Endothelial cell of umbilical vein (primary cell): ENCODE measurements at regions not wholly inside any gene's neighbourhood (a gene's known extent, or its start where the extent isn't known, plus 50 kb on each side); places are given as distances from the start of the nearest gene placed in this dataset.

ENCODE experiments used
- BruUV-seq: library from RNA; stranded (reverse); fragments of 400-500 nt; replicated peaks from 2 replicates; lab custom pipeline; 2021; lab: Mats Ljungman, UMichigan
- CTCF ChIA-PET: fragments of 300-600, 350-600 bp; sonication (Branson Sonifier 250); formaldehyde crosslinking; loops from one replicate; lab custom pipeline; 2021; ENCODE audit warnings: antibody characterized with exemption, inconsistent platforms; lab: Charles Lee
- POLR2A ChIA-PET: fragments of 300-600, 350-600 bp; sonication (Branson Sonifier 250); formaldehyde crosslinking; loops from one replicate; lab custom pipeline; 2021; ENCODE audit warnings: antibody characterized with exemption, inconsistent platforms; lab: Charles Lee
- DNase-seq: peaks from one replicate; pipeline ENCODE4 v3.0.0-alpha.2; 2011; ENCODE audit warnings: low read depth, low spot score
- FAIRE-seq: peaks from 2 replicates; lab custom pipeline; 2011; peaks lifted over from hg19 to GRCh38; lab: Jason Lieb, UNC
- H2AFZ ChIP-seq: 2 replicates; pipeline ENCODE4 v1.6.0; 2012; ENCODE audit warnings: low read depth, low read length, control low read depth, inconsistent platforms
- H3K27ac ChIP-seq: 2 replicates; pipeline ENCODE4 v1.5.1; 2011; ENCODE audit warnings: low read depth, mild to moderate bottlenecking, control low read depth, low read length, moderate library complexity; ENCODE audit not compliant: insufficient read depth
- H3K27me3 ChIP-seq, 2 experiments: 2 replicates each; pipeline versions ENCODE4 v1.6.0 to v1.6.1; 2011; ENCODE audit warnings: low read length in 2 of 2, mixed read lengths in 1 of 2; ENCODE audit not compliant: control insufficient read depth in 2 of 2, insufficient read depth in 2 of 2
- H3K36me3 ChIP-seq, 2 experiments: 2 replicates in 1 of 2; 3 replicates in 1 of 2; pipeline ENCODE4 v1.5.1; 2011; ENCODE audit warnings: low read length in 2 of 2, mild to moderate bottlenecking in 1 of 2, moderate library complexity in 1 of 2; ENCODE audit not compliant: control insufficient read depth in 2 of 2, insufficient read depth in 2 of 2; ENCODE audit errors: extremely low read depth in 1 of 2
- H3K4me1 ChIP-seq: 3 replicates; pipeline ENCODE4 v1.5.1; 2011; ENCODE audit warnings: mild to moderate bottlenecking, low read length; ENCODE audit not compliant: control insufficient read depth, insufficient read depth; ENCODE audit errors: extremely low read depth
- H3K4me2 ChIP-seq: 2 replicates; pipeline ENCODE4 v1.6.1; 2011; ENCODE audit warnings: low read length, control low read depth, mixed read lengths; ENCODE audit not compliant: insufficient read depth
- H3K4me3 ChIP-seq, 3 experiments: fragments of 200-600 bp in 1 of 3; sonication (generic), shearing (Covaris generic) in 1 of 3; replicated peaks in 1 of 3; 2 replicates each; pipeline ENCODE4 v1.5.1; 2011 to 2016; ENCODE audit warnings: control low read depth in 3 of 3, low read length in 3 of 3, mild to moderate bottlenecking in 2 of 3, inconsistent platforms in 1 of 3, low read depth in 1 of 3, moderate library complexity in 1 of 3; ENCODE audit not compliant: insufficient read depth in 1 of 3
- H3K79me2 ChIP-seq: 2 replicates; pipeline ENCODE4 v1.6.0; 2012; ENCODE audit warnings: low read length, inconsistent platforms; ENCODE audit not compliant: control insufficient read depth, insufficient read depth
- H3K9ac ChIP-seq: replicated peaks from 2 replicates; pipeline ENCODE3; 2011; ENCODE audit warnings: low read length, control low read depth; ENCODE audit not compliant: insufficient read depth; ENCODE audit errors: extremely low read depth
- H3K9me1 ChIP-seq: replicated peaks from 3 replicates; pipeline ENCODE4 v1.6.0; 2011; ENCODE audit warnings: mild to moderate bottlenecking, low read length; ENCODE audit not compliant: control insufficient read depth, insufficient read depth; ENCODE audit errors: extremely low read depth
- H3K9me3 ChIP-seq: replicated peaks from 2 replicates; pipeline ENCODE4 v1.5.1; 2012; ENCODE audit warnings: low read length, inconsistent platforms; ENCODE audit not compliant: control insufficient read depth, insufficient read depth
- H4K20me1 ChIP-seq: replicated peaks from 2 replicates; pipeline ENCODE3; 2011; ENCODE audit warnings: mild to moderate bottlenecking, low read length; ENCODE audit not compliant: control insufficient read depth, insufficient read depth; ENCODE audit errors: extremely low read depth
- CTCF ChIP-seq, 2 donors: IDR thresholded peaks; 1 replicate in 1 of 2; 2 replicates in 1 of 2; pipeline ENCODE4 v1.5.1; 2011; ENCODE audit warnings: low read length in 2 of 2, mild to moderate bottlenecking in 2 of 2, moderate library complexity in 2 of 2, control low read depth in 1 of 2, inconsistent platforms in 1 of 2, low read depth in 1 of 2; ENCODE audit not compliant: insufficient read depth in 1 of 2; ENCODE audit errors: extremely low read depth in 1 of 2
- EZH2 ChIP-seq: IDR thresholded peaks from 2 replicates; pipeline ENCODE4 v1.6.1; 2012; ENCODE audit warnings: borderline replicate concordance, low read depth, mild to moderate bottlenecking, moderate library complexity, low read length, inconsistent platforms; ENCODE audit not compliant: severe bottlenecking
- FOS ChIP-seq: IDR thresholded peaks from 2 replicates; pipeline ENCODE4 v1.6.1; 2011; ENCODE audit warnings: mild to moderate bottlenecking, low read length, moderate library complexity, borderline replicate concordance; ENCODE audit not compliant: insufficient read depth
- GATA2 ChIP-seq: IDR thresholded peaks from 2 replicates; pipeline ENCODE4 v1.7.0; 2011; ENCODE audit warnings: low read depth, mild to moderate bottlenecking, moderate library complexity, mixed read lengths, low read length; ENCODE audit not compliant: insufficient read length, insufficient read depth
- JUN ChIP-seq: IDR thresholded peaks from 2 replicates; pipeline ENCODE4 v1.6.1; 2011; ENCODE audit warnings: borderline replicate concordance, low read depth; ENCODE audit not compliant: insufficient read length, insufficient read depth
- MYC ChIP-seq: IDR thresholded peaks from one replicate; pipeline ENCODE4 v1.6.1; 2011; ENCODE audit warnings: mild to moderate bottlenecking, low read depth, low read length
- POLR2AphosphoS5 ChIP-seq: IDR thresholded peaks from 2 replicates; pipeline ENCODE4 v1.6.1; 2012; ENCODE audit warnings: low read depth, mild to moderate bottlenecking, control low read depth, low read length, moderate library complexity; ENCODE audit not compliant: insufficient read depth
- dilution Hi-C: fragments of 300-500 bp; cut with MboI; formaldehyde crosslinking; loops from one replicate; pipeline ENCODE4 v1.15.0; 2019; ENCODE audit warnings: low sequenced_read_pairs; ENCODE audit not compliant: extremely low pct_ligation_motif_present
- intact Hi-C: fragments of 100-400 bp; cut with micrococcal nuclease; formaldehyde crosslinking; loops from one replicate; pipeline ENCODE4 v1.10.0; 2022

DNA sequence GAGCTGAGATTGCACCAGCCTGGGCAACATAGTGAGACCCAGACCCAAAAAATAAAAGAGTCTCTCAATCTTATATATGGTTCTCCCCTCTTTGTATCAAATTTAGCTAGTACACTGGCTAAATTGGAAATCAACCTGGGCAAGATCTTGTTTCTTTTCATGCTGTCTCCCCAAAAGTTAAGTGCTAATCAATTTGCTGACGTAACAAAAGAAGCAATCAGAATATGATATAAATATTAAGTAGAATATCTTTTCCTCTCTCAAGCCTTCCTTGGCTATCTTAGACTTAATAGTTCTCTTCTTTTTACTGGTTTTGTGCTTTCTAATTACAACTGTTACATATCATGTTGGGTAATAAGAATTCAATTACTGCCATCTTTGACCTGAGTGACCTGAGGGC, 258.9 kb downstream of the KCNRG start:
- Histone ChIP-seq H3K4me3 (no peak overlapping the region), H3K4me2 (no peak overlapping the region), H3K4me1 (no peaks in the 10 kb centered on the region), H3K9me3 (no peaks in the 10 kb centered on the region), H3K27me3 (peaks cover 0 to 1% of the 10 kb centered on the region in 2 experiments), H3K27ac (no peak overlapping the region), H3K36me3 (no peaks in the 10 kb centered on the region), H3K9me1 (no peaks in the 10 kb centered on the region), H3K79me2 (no peaks in the 10 kb centered on the region), H3K9ac (no peak overlapping the region), H4K20me1 (no peaks in the 10 kb centered on the region), H2AFZ (no peak overlapping the region)
- FAIRE-seq (no peak), DNase-seq (no peak)
- ChIA-PET CTCF (no interaction called here), POLR2A (no interaction called here)
- TF ChIP-seq EZH2 = no peak
- TF ChIP-seq FOS = no peak
- no peak for TF ChIP-seq CTCF (IDR thresholded peaks at IDR 0.05; ENCODE audit: extremely low read depth in 1 of 2, insufficient read depth in 1 of 2, low read depth in 1 of 2, low read length in 2 of 2)
- no peak for TF ChIP-seq POLR2AphosphoS5
- TF ChIP-seq MYC = no peak
- no peak for TF ChIP-seq GATA2
- no peak for TF ChIP-seq JUN
- intact Hi-C loops = no loop called here
- no TSS peak for BruUV-seq
- dilution Hi-C loops = no loop called here
